ENCODE measurements at regions not wholly inside any gene's neighbourhood (a gene's known extent, or its start where the extent isn't known, plus 50 kb on each side); places are given as distances from the start of the nearest gene placed in this dataset.

DNA sequence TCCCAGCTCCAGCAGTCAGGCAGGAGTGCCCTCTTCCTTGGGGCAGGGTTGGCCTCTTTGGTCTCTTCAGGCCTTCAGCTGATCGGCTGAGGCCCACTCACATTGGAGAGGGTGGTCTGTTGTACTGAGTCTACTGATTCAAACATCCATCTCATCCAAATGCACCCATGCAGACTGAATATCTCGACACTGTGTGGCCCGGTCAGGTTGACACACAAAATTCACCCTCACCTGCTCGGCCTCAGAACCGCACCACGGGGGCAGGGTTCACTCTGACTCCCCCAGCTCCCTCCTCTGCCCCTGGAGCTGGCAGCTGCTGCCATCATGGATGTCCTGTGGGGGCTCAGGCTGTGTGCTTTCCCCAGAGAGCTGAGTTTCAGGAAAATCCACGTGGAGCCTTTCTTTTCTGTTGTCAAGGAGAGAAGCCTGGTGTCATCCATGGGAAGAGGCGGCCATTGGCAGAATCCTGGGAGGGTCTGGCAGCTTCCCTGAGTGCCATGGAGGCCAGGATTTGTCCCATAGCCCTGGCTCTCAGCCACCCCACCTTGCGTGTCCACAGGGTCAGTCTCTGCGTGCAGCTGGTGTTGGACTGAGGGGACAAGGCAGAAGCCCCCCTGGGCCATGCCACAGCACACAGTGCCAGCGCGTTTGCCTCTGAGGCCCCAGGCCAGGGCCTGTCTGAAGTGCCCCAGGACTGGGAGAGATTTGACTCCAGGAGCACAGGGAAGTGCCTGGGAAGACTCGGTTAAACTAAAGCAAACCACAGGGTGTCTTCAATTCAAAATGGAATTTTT lies 114.1 kb downstream of the ERMARD start:
- intact Hi-C loops (cut with micrococcal nuclease; ENCODE audit: unreplicated experiment), result no loop called here
- H3K27me3 ChIP-seq (replicated peaks; ENCODE audit: insufficient read depth, low read depth, low read length, poor library complexity), result no peaks in the 10 kb centered on the region
- no TSS peak for BruUV-seq (replicated peaks)
- DNase-seq (ENCODE audit: low spot score), result no peak
- CTCF ChIA-PET, result no interaction called here
- H3K36me3 ChIP-seq (ENCODE audit: insufficient read depth, low read length, poor library complexity, severe bottlenecking), result no peaks in the 10 kb centered on the region
- no peaks in the 10 kb centered on the region for H3K9me3 ChIP-seq (ENCODE audit: low read depth, low read length, poor library complexity, severe bottlenecking)
- POLR2A ChIA-PET (ENCODE audit: low non-redundant PET), result no interaction called here
- no peak overlapping the region for H3K27ac ChIP-seq (ENCODE audit: low read depth, low read length, poor library complexity, severe bottlenecking)
- no peaks in the 10 kb centered on the region for H3K4me1 ChIP-seq (ENCODE audit: insufficient read depth, low read length, poor library complexity, severe bottlenecking)
- TF ChIP-seq, protein P1, sequence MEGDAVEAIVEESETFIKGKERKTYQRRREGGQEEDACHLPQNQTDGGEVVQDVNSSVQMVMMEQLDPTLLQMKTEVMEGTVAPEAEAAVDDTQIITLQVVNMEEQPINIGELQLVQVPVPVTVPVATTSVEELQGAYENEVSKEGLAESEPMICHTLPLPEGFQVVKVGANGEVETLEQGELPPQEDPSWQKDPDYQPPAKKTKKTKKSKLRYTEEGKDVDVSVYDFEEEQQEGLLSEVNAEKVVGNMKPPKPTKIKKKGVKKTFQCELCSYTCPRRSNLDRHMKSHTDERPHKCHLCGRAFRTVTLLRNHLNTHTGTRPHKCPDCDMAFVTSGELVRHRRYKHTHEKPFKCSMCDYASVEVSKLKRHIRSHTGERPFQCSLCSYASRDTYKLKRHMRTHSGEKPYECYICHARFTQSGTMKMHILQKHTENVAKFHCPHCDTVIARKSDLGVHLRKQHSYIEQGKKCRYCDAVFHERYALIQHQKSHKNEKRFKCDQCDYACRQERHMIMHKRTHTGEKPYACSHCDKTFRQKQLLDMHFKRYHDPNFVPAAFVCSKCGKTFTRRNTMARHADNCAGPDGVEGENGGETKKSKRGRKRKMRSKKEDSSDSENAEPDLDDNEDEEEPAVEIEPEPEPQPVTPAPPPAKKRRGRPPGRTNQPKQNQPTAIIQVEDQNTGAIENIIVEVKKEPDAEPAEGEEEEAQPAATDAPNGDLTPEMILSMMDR (conservative IDR thresholded peaks at IDR 0.05; ENCODE audit: low read depth, low read length), result no peak
- TF ChIP-seq EZH2 (IDR thresholded peaks at IDR 0.05; ENCODE audit: borderline replicate concordance, low read depth, low read length, poor library complexity, severe bottlenecking), result no peak
- H3K4me3 ChIP-seq (ENCODE audit: low read depth, low read length, poor library complexity, severe bottlenecking), result no peak overlapping the region

DNA sequence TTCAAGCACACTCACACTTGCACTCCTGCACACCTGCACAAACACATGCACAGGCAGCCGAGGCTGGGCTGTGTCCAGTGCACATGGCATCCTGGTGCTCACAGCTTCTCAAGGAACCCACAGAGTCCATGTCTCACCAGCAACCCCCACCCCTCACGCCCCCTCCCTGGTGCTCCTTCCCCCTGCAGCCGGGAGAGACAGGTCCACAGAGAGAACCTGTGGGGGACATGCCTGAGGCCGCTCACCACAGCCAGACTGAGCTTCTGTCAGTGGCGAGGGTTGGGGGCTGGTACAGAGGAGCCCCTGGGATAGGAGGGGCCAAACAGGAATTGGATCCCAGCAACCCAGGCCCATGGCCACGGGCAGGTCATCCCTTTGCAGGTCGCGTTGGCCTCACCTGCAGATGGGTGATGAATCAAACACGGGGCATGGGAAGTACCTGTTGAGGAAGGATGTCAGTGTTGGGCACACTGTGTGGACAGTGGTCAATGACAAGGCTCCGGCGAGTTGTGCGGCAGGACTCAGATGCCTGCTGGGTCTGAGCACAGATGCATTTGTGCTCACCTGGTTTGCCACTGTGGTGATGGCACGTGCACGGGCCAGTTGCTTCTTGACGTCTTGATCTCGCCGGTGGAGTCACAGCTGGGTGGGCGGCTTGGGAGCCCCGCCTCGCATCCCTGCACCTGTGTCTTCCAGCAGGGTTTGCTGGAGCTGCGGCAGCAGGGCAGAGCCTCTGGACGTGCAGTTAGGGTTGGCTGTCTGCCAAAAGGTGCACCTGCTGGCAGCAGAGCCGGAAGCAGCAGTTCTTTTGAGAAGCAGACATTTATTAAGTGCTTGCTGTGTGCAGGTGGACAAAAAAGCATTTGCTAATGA lies 113.0 kb downstream of the ERMARD start:
- DNase-seq (ENCODE audit: low spot score), result no peak
- CTCF ChIA-PET, result no interaction called here
- H3K27me3 ChIP-seq (replicated peaks; ENCODE audit: insufficient read depth, low read depth, low read length, poor library complexity), result no peaks in the 10 kb centered on the region
- H3K4me3 ChIP-seq (ENCODE audit: low read depth, low read length, poor library complexity, severe bottlenecking), result no peak overlapping the region
- no TSS peak for BruUV-seq (replicated peaks)
- no peak for TF ChIP-seq EZH2 (IDR thresholded peaks at IDR 0.05; ENCODE audit: borderline replicate concordance, low read depth, low read length, poor library complexity, severe bottlenecking)
- TF ChIP-seq, protein P1 (conservative IDR thresholded peaks at IDR 0.05; ENCODE audit: low read depth, low read length), result no peak
- H3K9me3 ChIP-seq (ENCODE audit: low read depth, low read length, poor library complexity, severe bottlenecking), result no peaks in the 10 kb centered on the region
- POLR2A ChIA-PET (ENCODE audit: low non-redundant PET), result no interaction called here
- no peaks in the 10 kb centered on the region for H3K4me1 ChIP-seq (ENCODE audit: insufficient read depth, low read length, poor library complexity, severe bottlenecking)
- H3K27ac ChIP-seq (ENCODE audit: low read depth, low read length, poor library complexity, severe bottlenecking), result no peak overlapping the region
- intact Hi-C loops (cut with micrococcal nuclease; ENCODE audit: unreplicated experiment), result no loop called here
- H3K36me3 ChIP-seq (ENCODE audit: insufficient read depth, low read length, poor library complexity, severe bottlenecking), result no peaks in the 10 kb centered on the region

DNA sequence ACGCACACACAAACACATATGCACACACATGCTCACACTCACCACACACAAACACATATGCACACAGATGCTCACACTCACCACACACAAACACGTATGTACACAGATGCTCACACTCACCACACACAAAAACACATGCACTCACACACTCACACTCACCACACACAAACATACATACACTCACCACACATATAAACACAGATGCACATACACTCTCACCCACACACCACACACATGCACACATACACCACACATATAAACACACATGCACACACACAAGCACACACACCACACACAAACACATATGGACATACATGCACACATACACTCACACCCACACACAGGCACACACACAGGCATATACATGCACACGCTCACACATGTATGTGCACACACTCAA lies 112.3 kb downstream of the ERMARD start:
- H3K27me3 ChIP-seq (replicated peaks; ENCODE audit: insufficient read depth, low read depth, low read length, poor library complexity), result no peaks in the 10 kb centered on the region
- no peaks in the 10 kb centered on the region for H3K4me1 ChIP-seq (ENCODE audit: insufficient read depth, low read length, poor library complexity, severe bottlenecking)
- H3K4me3 ChIP-seq (ENCODE audit: low read depth, low read length, poor library complexity, severe bottlenecking), result no peak overlapping the region
- no peaks in the 10 kb centered on the region for H3K36me3 ChIP-seq (ENCODE audit: insufficient read depth, low read length, poor library complexity, severe bottlenecking)
- no peak overlapping the region for H3K27ac ChIP-seq (ENCODE audit: low read depth, low read length, poor library complexity, severe bottlenecking)
- ChIA-PET CTCF (no interaction called here), POLR2A (ENCODE audit: low non-redundant PET) (no interaction called here)
- intact Hi-C loops (cut with micrococcal nuclease; ENCODE audit: unreplicated experiment), result no loop called here
- BruUV-seq (replicated peaks), result no TSS peak
- no peak for DNase-seq (ENCODE audit: low spot score)
- no peaks in the 10 kb centered on the region for H3K9me3 ChIP-seq (ENCODE audit: low read depth, low read length, poor library complexity, severe bottlenecking)
- TF ChIP-seq, protein P1 (conservative IDR thresholded peaks at IDR 0.05; ENCODE audit: low read depth, low read length), result no peak
- no peak for TF ChIP-seq EZH2 (IDR thresholded peaks at IDR 0.05; ENCODE audit: borderline replicate concordance, low read depth, low read length, poor library complexity, severe bottlenecking)
